SK-N-SH treated with all-trans-retinoic acid at 6 μM for 48 hours (cell line): ENCODE measurements at regions not wholly inside any gene's neighbourhood (a gene's known extent, or its start where the extent isn't known, plus 50 kb on each side); places are given as distances from the start of the nearest gene placed in this dataset.
"Not testable (repeated sequence)": the region's sequence is repeated elsewhere in the genome, so short reads cannot be mapped to it uniquely, and the experiment has no call there.

Experiments
- ATAC-seq: fragments of 200-7000 bp; cut with Tn5 transposase; 3 replicates; pipeline ENCODE4 v1.9.1; 2020; ENCODE audit warnings: mild to moderate bottlenecking, moderate library complexity
- ARNTL ChIP-seq: fragments of 450-650 bp; formaldehyde crosslinking; IDR thresholded peaks from 2 replicates; pipeline ENCODE4 v1.5.0; 2020; ENCODE audit warnings: low read depth, mild to moderate bottlenecking, moderate library complexity, borderline replicate concordance
- BACH2 ChIP-seq: fragments of 250-450 bp; sonication (Bioruptor Pico); IDR thresholded peaks from 2 replicates; pipeline ENCODE4 v1.9.0; 2021; ENCODE audit warnings: mild to moderate bottlenecking, borderline replicate concordance
- CSDC2 ChIP-seq: fragments of 250-450 bp; sonication (Bioruptor Pico); IDR thresholded peaks from 2 replicates; pipeline ENCODE4 v1.5.0; 2020; ENCODE audit warnings: mild to moderate bottlenecking, moderate library complexity
- CSRNP3 ChIP-seq: fragments of 250-450 bp; sonication (Bioruptor Pico); IDR thresholded peaks from 2 replicates; pipeline ENCODE4 v1.5.1; 2021; ENCODE audit warnings: mild to moderate bottlenecking, moderate library complexity
- ESRRG ChIP-seq: fragments of 250-450 bp; sonication (Bioruptor Pico); IDR thresholded peaks from 2 replicates; pipeline ENCODE4 v1.6.1; 2021; ENCODE audit warnings: mild to moderate bottlenecking
- GLIS3 ChIP-seq: fragments of 250-450 bp; sonication (Bioruptor Pico); IDR thresholded peaks from 2 replicates; pipeline ENCODE4 v1.5.0; 2020; ENCODE audit warnings: mild to moderate bottlenecking, moderate library complexity
- ISL1 ChIP-seq: fragments of 250-450 bp; sonication (Bioruptor Pico); IDR thresholded peaks from 2 replicates; pipeline ENCODE4 v2.1.2; 2022; ENCODE audit warnings: mild to moderate bottlenecking, moderate library complexity
- OSR1 ChIP-seq: fragments of 250-450 bp; sonication (Bioruptor Pico); IDR thresholded peaks from 2 replicates; pipeline ENCODE4 v1.8.0; 2022; ENCODE audit warnings: moderate library complexity, mild to moderate bottlenecking, inconsistent platforms
- PATZ1 ChIP-seq: fragments of 250-450 bp; sonication (Bioruptor Pico); IDR thresholded peaks from 2 replicates; pipeline ENCODE4 v1.8.0; 2020; ENCODE audit warnings: mild to moderate bottlenecking, moderate library complexity, borderline replicate concordance
- RARB ChIP-seq: fragments of 250-450 bp; sonication (Bioruptor Pico); IDR thresholded peaks from 2 replicates; pipeline ENCODE4 v1.8.0; 2021; ENCODE audit warnings: mild to moderate bottlenecking, moderate library complexity
- SNAI2 ChIP-seq: fragments of 250-450 bp; sonication (Bioruptor Pico); IDR thresholded peaks from 2 replicates; pipeline ENCODE4 v1.5.0; 2020; ENCODE audit warnings: mild to moderate bottlenecking, moderate library complexity
- TCF4 ChIP-seq: fragments of 250-450 bp; sonication (Bioruptor Pico); IDR thresholded peaks from 2 replicates; pipeline ENCODE4 v1.8.0; 2021; ENCODE audit warnings: mild to moderate bottlenecking, moderate library complexity, borderline replicate concordance
- ZFP3 ChIP-seq: fragments of 250-450 bp; sonication (Bioruptor Pico); IDR thresholded peaks from 2 replicates; pipeline ENCODE4 v1.5.0; 2020; ENCODE audit warnings: mild to moderate bottlenecking, moderate library complexity
- ZNF70 ChIP-seq: fragments of 450-650 bp; formaldehyde crosslinking; IDR thresholded peaks from 2 replicates; pipeline ENCODE4 v1.5.0; 2020; ENCODE audit warnings: mild to moderate bottlenecking, moderate library complexity
- ZNF8 ChIP-seq: fragments of 450-650 bp; formaldehyde crosslinking; IDR thresholded peaks from 2 replicates; pipeline ENCODE4 v1.5.0; 2020; ENCODE audit warnings: mild to moderate bottlenecking, moderate library complexity
- TF ChIP-seq, protein P1 (sequence below): fragments of 250-450 bp; sonication (Bioruptor Pico); IDR thresholded peaks from 2 replicates; pipeline ENCODE4 v1.8.0; 2021; ENCODE audit warnings: low read depth, mild to moderate bottlenecking, moderate library complexity, borderline replicate concordance
- TF ChIP-seq, protein P2 (sequence below): fragments of 250-450 bp; sonication (Bioruptor Pico); IDR thresholded peaks from 2 replicates; pipeline ENCODE4 v1.5.0; 2020; ENCODE audit warnings: mild to moderate bottlenecking, moderate library complexity

- no peak for TF ChIP-seq ISL1 (CRISPR knock-in tag)
- TF ChIP-seq ZNF8 (CRISPR knock-in tag) = no peak
- TF ChIP-seq GLIS3 (CRISPR knock-in tag) = no peak
- no peak for TF ChIP-seq ZNF70 (CRISPR knock-in tag)
- no peak for TF ChIP-seq ARNTL (CRISPR knock-in tag)
- TF ChIP-seq, protein P1, sequence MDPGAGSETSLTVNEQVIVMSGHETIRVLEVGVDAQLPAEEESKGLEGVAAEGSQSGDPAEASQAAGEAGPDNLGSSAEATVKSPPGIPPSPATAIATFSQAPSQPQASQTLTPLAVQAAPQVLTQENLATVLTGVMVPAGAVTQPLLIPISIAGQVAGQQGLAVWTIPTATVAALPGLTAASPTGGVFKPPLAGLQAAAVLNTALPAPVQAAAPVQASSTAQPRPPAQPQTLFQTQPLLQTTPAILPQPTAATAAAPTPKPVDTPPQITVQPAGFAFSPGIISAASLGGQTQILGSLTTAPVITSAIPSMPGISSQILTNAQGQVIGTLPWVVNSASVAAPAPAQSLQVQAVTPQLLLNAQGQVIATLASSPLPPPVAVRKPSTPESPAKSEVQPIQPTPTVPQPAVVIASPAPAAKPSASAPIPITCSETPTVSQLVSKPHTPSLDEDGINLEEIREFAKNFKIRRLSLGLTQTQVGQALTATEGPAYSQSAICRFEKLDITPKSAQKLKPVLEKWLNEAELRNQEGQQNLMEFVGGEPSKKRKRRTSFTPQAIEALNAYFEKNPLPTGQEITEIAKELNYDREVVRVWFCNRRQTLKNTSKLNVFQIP (CRISPR knock-in tag) = no peak
- TF ChIP-seq CSRNP3 = no peak
- no peak for TF ChIP-seq ZFP3 (CRISPR knock-in tag)
These were observed 183.7 kb upstream of the CDK1 start for GRCh38 chr10:60594476-60595051.

GRCh38 chr10:60591119-60591518 lies 187.2 kb upstream of the CDK1 start:
- ATAC-seq = no peak
- TF ChIP-seq BACH2 (CRISPR knock-in tag) (no peak), RARB (CRISPR knock-in tag) (no peak), ISL1 (CRISPR knock-in tag) (no peak), OSR1 (CRISPR knock-in tag) (no peak), GLIS3 (CRISPR knock-in tag) (no peak), ZNF8 (CRISPR knock-in tag) (no peak), ZFP3 (CRISPR knock-in tag) (no peak), ZNF70 (CRISPR knock-in tag) (no peak), SNAI2 (CRISPR knock-in tag) (no peak), CSRNP3 (no peak), TCF4 (CRISPR knock-in tag) (no peak), CSDC2 (CRISPR knock-in tag) (no peak)
- TF ChIP-seq, protein P2, sequence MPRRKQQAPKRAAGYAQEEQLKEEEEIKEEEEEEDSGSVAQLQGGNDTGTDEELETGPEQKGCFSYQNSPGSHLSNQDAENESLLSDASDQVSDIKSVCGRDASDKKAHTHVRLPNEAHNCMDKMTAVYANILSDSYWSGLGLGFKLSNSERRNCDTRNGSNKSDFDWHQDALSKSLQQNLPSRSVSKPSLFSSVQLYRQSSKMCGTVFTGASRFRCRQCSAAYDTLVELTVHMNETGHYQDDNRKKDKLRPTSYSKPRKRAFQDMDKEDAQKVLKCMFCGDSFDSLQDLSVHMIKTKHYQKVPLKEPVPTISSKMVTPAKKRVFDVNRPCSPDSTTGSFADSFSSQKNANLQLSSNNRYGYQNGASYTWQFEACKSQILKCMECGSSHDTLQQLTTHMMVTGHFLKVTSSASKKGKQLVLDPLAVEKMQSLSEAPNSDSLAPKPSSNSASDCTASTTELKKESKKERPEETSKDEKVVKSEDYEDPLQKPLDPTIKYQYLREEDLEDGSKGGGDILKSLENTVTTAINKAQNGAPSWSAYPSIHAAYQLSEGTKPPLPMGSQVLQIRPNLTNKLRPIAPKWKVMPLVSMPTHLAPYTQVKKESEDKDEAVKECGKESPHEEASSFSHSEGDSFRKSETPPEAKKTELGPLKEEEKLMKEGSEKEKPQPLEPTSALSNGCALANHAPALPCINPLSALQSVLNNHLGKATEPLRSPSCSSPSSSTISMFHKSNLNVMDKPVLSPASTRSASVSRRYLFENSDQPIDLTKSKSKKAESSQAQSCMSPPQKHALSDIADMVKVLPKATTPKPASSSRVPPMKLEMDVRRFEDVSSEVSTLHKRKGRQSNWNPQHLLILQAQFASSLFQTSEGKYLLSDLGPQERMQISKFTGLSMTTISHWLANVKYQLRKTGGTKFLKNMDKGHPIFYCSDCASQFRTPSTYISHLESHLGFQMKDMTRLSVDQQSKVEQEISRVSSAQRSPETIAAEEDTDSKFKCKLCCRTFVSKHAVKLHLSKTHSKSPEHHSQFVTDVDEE (CRISPR knock-in tag) = no peak

More at GRCh38 chr10:60594476-60595051, 183.7 kb upstream of the CDK1 start:
- ATAC-seq = peak; percentile 74

GRCh38 chr10:60589376-60589775 lies 188.9 kb upstream of the CDK1 start:
- no peak for ATAC-seq
- TF ChIP-seq PATZ1 = no peak
- no peak for TF ChIP-seq BACH2 (CRISPR knock-in tag)
- no peak for TF ChIP-seq SNAI2 (CRISPR knock-in tag)
- TF ChIP-seq, protein P2 (CRISPR knock-in tag) = no peak
- TF ChIP-seq ESRRG (CRISPR knock-in tag) = no peak
- no peak for TF ChIP-seq ZNF8 (CRISPR knock-in tag)

- ATAC-seq = not testable (repeated sequence)
These were observed 192.1 kb upstream of the ANK3 start for GRCh38 chr10:60581782-60582181.
